ENCODE measurements at regions not wholly inside any gene's neighbourhood (a gene's known extent, or its start where the extent isn't known, plus 50 kb on each side); places are given as distances from the start of the nearest gene placed in this dataset.

GRCh38 chr17:12341328-12341727, 320.7 kb downstream of the MAP2K4 start:
- H3K27ac ChIP-seq: no peak overlapping the region
- intact Hi-C loops (cut with DNase I): no loop called here
- no peaks in the 10 kb centered on the region for H3K4me1 ChIP-seq
- H3K4me3 ChIP-seq: no peak overlapping the region
- no peak for DNase-seq (ENCODE audit: low spot score in 2 of 2)
- TF ChIP-seq CTCF (IDR thresholded peaks at IDR 0.05): no peak
- no peaks in the 10 kb centered on the region for H3K36me3 ChIP-seq
- no peaks in the 10 kb centered on the region for H3K9me3 ChIP-seq
- H3K27me3 ChIP-seq: no peaks in the 10 kb centered on the region

GRCh38 chr17:12342161-12342560, 321.5 kb downstream of the MAP2K4 start:
- intact Hi-C loops (cut with DNase I): no loop called here
- H3K9me3 ChIP-seq: no peaks in the 10 kb centered on the region
- H3K36me3 ChIP-seq: no peaks in the 10 kb centered on the region
- DNase-seq (ENCODE audit: low spot score in 2 of 2): no peak
- no peaks in the 10 kb centered on the region for H3K4me1 ChIP-seq
- H3K4me3 ChIP-seq: no peak overlapping the region
- TF ChIP-seq CTCF (IDR thresholded peaks at IDR 0.05): no peak
- H3K27ac ChIP-seq: no peak overlapping the region
- no peaks in the 10 kb centered on the region for H3K27me3 ChIP-seq

- no peaks in the 10 kb centered on the region for H3K4me1 ChIP-seq
- intact Hi-C loops (cut with DNase I): no loop called here
- no peaks in the 10 kb centered on the region for H3K27me3 ChIP-seq
- TF ChIP-seq CTCF (IDR thresholded peaks at IDR 0.05): peak in 2 of 3 experiments; percentile 33 to 37
- no peak overlapping the region for H3K4me3 ChIP-seq
- H3K9me3 ChIP-seq: no peaks in the 10 kb centered on the region
- no peaks in the 10 kb centered on the region for H3K36me3 ChIP-seq
- DNase-seq (ENCODE audit: low spot score in 2 of 2): no peak
- H3K27ac ChIP-seq: no peak overlapping the region
These were observed 322.1 kb downstream of the MAP2K4 start for GRCh38 chr17:12342609-12343435.

DNA sequence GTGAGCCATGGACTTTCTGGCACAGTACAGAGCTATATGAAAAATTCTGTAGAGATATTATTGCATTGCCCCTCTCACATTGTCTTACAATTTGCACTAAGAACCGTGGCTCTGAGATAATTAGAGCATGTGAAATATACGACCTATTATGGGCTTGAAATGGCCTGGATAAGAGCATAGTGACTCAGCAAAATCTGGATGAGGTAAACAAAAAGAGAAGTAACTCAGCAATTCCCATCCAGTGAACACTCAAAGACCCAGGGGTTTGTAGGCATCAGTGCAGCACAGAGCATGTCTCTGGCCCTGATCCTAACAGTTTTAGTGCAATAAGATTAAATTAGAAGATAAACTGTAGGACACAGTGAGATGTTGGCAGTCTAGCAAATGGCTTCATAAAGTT, 317.2 kb upstream of the MYOCD start:
- intact Hi-C loops (cut with DNase I): no loop called here
- Histone ChIP-seq H3K27me3 (no peaks in the 10 kb centered on the region), H3K36me3 (no peaks in the 10 kb centered on the region), H3K4me1 (no peaks in the 10 kb centered on the region), H3K27ac (no peak overlapping the region), H3K4me3 (no peak overlapping the region), H3K9me3 (no peaks in the 10 kb centered on the region)
- no peak for DNase-seq (ENCODE audit: low spot score in 2 of 2)
- TF ChIP-seq CTCF (IDR thresholded peaks at IDR 0.05): no peak

DNA sequence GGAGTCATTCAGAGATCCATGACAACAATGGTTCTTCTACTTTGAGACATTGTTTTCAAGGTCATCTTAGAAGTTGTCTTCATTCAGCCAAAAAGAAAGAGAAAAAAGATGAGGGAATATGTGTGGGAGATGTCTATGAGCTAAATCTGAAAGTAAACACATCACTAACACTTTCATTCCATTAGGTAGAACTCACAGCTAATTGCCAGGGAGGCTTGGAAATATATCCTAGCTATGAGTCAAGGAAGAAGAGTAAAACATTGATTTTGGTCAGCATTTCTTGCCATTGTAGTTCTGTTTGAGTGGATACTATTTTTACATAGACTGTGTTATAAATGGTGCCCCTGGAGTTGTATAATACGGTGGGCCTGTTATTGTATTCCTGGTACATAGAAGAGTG, 316.4 kb upstream of the MYOCD start:
- Histone ChIP-seq H3K27ac (no peak overlapping the region), H3K36me3 (no peaks in the 10 kb centered on the region), H3K9me3 (no peaks in the 10 kb centered on the region), H3K27me3 (no peaks in the 10 kb centered on the region), H3K4me3 (no peak overlapping the region), H3K4me1 (no peaks in the 10 kb centered on the region)
- intact Hi-C loops (cut with DNase I): no loop called here
- no peak for DNase-seq (ENCODE audit: low spot score in 2 of 2)
- no peak for TF ChIP-seq CTCF (IDR thresholded peaks at IDR 0.05)
